HG03280 (cell line): ENCODE measurements at regions not wholly inside any gene's neighbourhood (a gene's known extent, or its start where the extent isn't known, plus 50 kb on each side); places are given as distances from the start of the nearest gene placed in this dataset.

Experiments
- ATAC-seq: cut with Tn5 transposase; IDR thresholded peaks from one replicate; pipeline ENCODE4 v1.9.1; 2021; ENCODE audit warnings: mild to moderate bottlenecking, moderate library complexity; ENCODE audit not compliant: unreplicated experiment

DNA sequence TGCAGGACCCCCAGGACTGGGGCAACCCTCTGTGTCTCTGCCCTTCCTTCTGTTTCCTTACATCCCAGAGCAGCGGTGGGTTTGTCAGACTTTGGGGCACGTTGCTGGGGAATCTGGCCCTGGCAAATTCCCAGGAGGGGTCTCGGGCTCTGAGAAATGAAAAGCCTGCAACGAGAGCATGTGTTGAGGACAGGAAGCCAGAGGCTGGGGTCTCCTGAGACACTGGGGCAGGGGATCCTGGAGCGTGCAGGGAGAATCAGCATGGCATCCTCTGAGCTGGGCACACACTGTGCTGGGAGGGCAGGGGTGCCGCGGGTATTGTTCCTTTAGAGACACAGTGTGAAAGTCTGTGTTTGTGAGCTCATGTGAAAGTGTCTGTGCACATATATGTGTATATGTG is 279.9 kb upstream of the PPP2R2D start:
- no peak for ATAC-seq

DNA sequence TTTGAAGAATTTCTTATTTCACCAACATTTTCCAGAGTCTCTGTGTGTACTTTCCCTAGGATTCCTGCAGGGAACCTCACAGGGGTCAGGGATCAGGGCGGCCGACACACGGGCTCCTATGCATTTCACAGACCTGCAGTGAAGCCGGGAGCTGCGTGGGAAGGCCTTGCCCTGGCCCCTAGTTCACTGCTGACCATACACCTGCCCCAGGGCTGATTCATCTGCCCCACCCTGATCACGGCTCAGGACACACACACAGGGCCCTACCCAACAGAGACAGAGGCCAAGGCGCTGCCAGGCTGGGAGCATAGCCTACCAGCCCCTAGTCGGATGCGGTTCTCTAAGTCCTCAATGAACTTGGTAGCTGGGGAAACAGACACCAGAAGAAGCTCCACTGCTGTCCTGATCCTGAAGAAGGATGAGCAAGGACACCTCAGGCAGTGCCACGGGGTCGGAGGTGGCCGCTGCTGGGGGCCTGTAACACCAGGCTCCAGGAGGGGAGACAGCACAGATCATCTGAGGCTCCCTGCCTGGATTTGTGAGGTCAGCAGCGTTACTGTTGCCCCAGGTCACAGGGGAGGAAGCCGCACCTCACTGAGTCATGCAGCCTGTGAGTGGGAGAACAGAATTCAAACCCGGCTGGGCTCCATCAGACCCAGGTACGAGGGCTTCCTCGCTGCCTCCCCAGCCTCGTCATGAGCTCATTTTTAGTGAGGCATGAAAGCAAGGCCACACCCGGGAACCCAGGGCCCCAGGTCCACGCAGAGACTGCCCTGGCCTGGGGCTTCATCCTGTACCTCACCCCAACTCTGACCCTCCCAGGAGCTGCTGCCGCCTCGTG is 278.8 kb upstream of the PPP2R2D start:
- ATAC-seq: no peak

GRCh38 chr10:131625041-131625440 is 275.8 kb upstream of the PPP2R2D start:
- no peak for ATAC-seq

DNA sequence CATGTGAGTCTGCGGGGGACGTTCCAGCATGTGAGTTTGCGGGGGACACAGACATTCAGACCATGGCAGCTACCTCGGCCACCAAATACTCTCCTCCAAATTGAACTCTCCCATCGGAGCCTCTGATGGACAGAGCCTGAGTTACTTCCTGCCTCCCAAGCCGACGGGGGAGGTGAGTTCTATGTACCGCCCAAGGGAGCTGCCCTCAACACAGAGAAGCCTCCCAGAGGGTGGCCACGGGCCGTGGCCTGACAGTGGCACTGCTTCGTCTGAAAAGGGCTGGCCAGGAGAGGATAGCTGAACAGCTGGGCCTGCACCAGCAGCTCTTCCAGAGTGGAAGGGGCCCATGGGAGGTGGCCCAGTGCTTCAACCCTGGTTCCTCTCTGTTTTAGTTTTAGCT is 274.5 kb upstream of the PPP2R2D start:
- ATAC-seq: no peak

- no peak for ATAC-seq
These were observed 271.6 kb upstream of the PPP2R2D start for GRCh38 chr10:131629026-131629770.

GRCh38 chr10:131630772-131631258 is 270.0 kb upstream of the PPP2R2D start:
- ATAC-seq: no peak

GRCh38 chr10:131631619-131632018 is 269.2 kb upstream of the PPP2R2D start:
- no peak for ATAC-seq

- no peak for ATAC-seq
These were observed 265.2 kb upstream of the PPP2R2D start for GRCh38 chr10:131635564-131636015.

DNA sequence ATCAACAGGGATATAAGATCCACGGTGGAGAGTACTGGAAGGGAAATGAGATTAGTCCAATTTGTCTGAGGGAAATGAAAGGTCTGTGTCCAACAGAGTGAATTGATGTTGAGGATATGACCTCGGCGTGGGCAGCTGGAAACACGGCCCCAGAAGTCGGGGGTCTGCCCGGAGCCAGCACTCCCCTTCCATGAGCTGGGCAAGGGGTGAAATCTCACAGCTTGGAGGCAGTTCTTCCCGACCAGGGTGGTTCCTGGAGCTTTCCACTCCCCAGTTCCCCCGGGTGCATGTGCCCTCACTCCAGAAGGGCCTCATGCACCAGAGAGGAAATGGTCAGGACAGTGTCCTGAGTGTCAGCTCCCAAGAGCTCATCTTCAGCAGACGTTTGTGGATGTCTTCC is 264.7 kb upstream of the PPP2R2D start:
- no peak for ATAC-seq

GRCh38 chr10:131636841-131637724 is 263.7 kb upstream of the PPP2R2D start:
- no peak for ATAC-seq

- no peak for ATAC-seq
These were observed 262.5 kb upstream of the PPP2R2D start for GRCh38 chr10:131638049-131638879.

DNA sequence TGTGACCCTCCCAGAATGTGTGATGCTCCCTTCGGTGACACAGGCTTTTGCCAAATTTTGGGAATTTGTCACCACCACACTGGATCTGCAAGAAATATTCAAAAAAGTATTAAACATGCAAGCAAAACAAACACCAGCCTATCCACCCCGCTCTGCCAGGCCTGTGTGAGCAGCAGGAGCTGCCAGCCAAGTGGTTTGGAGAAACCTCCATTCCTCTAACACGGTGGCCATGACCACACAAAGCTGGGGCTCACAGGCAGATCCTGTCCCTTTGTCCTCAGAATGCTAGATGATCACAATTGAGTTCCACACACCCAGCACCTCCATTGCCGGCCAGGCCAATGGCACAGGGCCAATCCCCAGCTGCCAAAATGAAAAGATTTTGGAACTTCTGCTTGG is 261.9 kb upstream of the PPP2R2D start:
- no peak for ATAC-seq

DNA sequence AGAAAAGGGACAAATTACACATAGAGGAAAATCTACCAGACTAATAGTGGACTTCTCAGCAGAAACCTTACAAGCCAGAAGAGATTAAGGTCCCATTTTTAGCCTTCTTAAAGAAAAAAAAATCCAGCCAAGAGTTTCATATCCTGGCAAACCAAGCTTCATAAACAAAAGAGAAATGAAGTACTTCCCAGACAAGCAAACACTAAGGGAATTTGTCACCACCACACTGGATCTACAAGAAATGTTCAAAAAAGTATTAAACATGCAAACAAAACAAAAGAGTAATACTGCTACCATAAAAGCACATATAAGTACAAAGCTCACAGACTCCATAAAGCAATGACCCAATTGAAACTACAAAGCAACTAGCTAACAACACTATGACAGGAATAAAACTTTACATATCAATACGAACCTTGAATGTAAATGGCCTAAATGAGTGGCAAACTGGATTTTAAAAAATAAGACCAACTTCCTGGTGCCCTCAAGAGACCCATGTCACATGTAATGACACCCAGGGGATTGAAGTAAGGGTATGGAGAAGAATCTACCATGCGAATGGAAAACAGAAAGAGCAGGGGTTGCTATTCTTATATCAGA is 260.7 kb upstream of the PPP2R2D start:
- no peak for ATAC-seq

GRCh38 chr10:131641231-131641630 is 259.6 kb upstream of the PPP2R2D start:
- ATAC-seq: peak; percentile 94

DNA sequence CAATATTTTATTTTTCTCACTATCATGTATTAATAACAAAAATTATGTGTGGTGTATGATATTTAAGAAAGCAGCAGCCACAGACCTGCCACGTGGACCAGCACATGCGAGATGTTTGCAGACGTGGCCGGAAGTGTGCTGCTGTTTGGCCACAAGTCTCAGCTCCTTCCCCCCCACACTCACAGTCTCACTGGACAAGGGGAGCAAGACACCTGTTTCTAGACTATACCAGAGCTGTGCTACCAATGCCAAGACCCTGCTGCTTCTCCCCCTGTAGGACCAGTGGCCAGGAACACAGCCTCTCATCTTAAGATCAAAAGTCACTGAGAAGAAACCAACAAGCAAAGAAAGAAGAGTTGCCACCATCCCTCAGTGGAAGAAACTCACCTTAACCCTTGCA is 258.9 kb upstream of the PPP2R2D start:
- no peak for ATAC-seq

DNA sequence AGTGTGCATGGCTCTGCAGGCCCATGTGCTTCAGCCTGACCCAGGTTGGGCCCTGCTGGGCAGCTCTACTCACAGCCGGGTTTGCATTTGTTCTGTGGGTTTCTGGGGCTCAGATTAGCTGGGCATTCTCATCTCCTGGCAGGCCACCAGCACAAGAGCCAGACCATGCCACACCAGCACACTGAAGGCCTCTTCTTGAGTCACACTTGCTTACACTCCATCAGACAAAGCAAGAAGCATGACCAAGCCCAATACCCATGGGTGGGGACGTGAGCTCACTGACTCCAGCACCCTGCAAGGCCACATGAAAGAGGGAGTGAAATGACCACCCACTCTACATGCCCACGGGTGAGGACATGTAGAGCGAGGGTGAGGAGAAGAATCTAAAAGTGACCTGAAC is 257.8 kb upstream of the PPP2R2D start:
- ATAC-seq: no peak

- ATAC-seq: no peak
These were observed 256.5 kb upstream of the PPP2R2D start for GRCh38 chr10:131644289-131644688.

GRCh38 chr10:131644864-131645658 is 255.7 kb upstream of the PPP2R2D start:
- ATAC-seq: no peak

DNA sequence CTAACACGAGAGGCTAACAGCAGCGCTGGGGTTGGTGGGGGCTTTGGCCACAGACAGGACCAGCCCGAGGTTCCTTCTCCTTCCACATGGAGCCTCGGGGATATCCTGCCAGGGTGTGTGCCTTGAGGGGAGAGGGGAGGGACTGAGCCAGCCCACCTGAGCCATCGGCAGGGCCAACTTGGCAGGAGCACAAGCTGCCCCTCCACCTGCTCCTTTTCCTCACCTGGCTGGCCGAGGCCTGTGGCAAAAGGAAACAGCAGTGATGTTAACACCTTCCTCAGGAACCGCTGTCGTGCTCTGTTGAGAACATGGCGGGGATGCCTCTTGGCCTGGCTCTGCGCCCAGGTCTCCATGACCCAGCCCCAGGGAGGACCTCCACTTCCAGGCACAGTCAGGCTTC is 255.1 kb upstream of the PPP2R2D start:
- ATAC-seq: no peak
